HEK293 (cell line): ENCODE measurements at regions not wholly inside any gene's neighbourhood (a gene's known extent, or its start where the extent isn't known, plus 50 kb on each side); places are given as distances from the start of the nearest gene placed in this dataset.

Experiments
- CTCF ChIA-PET: fragments of 350-600 bp; formaldehyde crosslinking; extraction: SDS; loops from one replicate; lab custom pipeline; 2021; ENCODE audit warnings: antibody characterized with exemption; lab: Yijun Ruan, JAX
- POLR2A ChIA-PET: fragments of 300-600 bp; formaldehyde crosslinking; extraction: SDS; loops from one replicate; lab custom pipeline; 2020; ENCODE audit warnings: antibody characterized with exemption, inconsistent platforms; lab: Yijun Ruan, JAX
- H3K27ac ChIP-seq: fragments of 200-500 bp; sonication (Bioruptor generic); 2 replicates; pipeline ENCODE4 v1.5.1; 2014; ENCODE audit warnings: low read depth, low read length, control low read depth, inconsistent platforms; ENCODE audit errors: extremely low read depth
- H3K36me3 ChIP-seq, 2 experiments: fragments of 200-500 bp in 1 of 2; sonication (Bioruptor generic) in 1 of 2; 1 replicate in 1 of 2; 2 replicates in 1 of 2; pipeline ENCODE4 v1.5.1; 2014 to 2017; ENCODE audit warnings: inconsistent platforms in 2 of 2, low read length in 2 of 2; ENCODE audit not compliant: control insufficient read depth in 2 of 2, insufficient read depth in 1 of 2
- H3K4me1 ChIP-seq: fragments of 200-500 bp; sonication (Bioruptor generic); 2 replicates; pipeline ENCODE4 v1.5.1; 2014; ENCODE audit warnings: mild to moderate bottlenecking, low read length, inconsistent platforms; ENCODE audit not compliant: control insufficient read depth, insufficient read depth
- H3K4me3 ChIP-seq: 2 replicates; pipeline ENCODE4 v1.5.1; 2011; ENCODE audit warnings: low read depth, mild to moderate bottlenecking, control low read depth, low read length, moderate library complexity
- H3K9me3 ChIP-seq: fragments of 200-500 bp; sonication (Bioruptor generic); 2 replicates; pipeline ENCODE4 v1.5.1; 2014; ENCODE audit warnings: low read depth, low read length, inconsistent platforms; ENCODE audit not compliant: control insufficient read depth, insufficient read depth
- GLI4 ChIP-seq: fragments of 450-650 bp; formaldehyde crosslinking; IDR thresholded peaks from 2 replicates; pipeline ENCODE4 v1.5.1; 2016; ENCODE audit warnings: missing biosample characterization, missing genetic modification characterization
- KLF8 ChIP-seq: fragments of 450-650 bp; formaldehyde crosslinking; IDR thresholded peaks from 2 replicates; pipeline ENCODE4 v1.5.1; 2016; ENCODE audit warnings: missing biosample characterization, missing genetic modification characterization
- MYNN ChIP-seq: fragments of 450-650 bp; formaldehyde crosslinking; IDR thresholded peaks from 2 replicates; pipeline ENCODE4 v1.5.1; 2016; ENCODE audit warnings: missing biosample characterization, missing genetic modification characterization, borderline replicate concordance
- OVOL3 ChIP-seq: fragments of 450-650 bp; formaldehyde crosslinking; IDR thresholded peaks from 2 replicates; pipeline ENCODE4 v1.5.1; 2016; ENCODE audit warnings: missing biosample characterization, missing genetic modification characterization
- PRDM4 ChIP-seq: fragments of 450-650 bp; formaldehyde crosslinking; IDR thresholded peaks from 2 replicates; pipeline ENCODE4 v1.5.1; 2017; ENCODE audit warnings: missing biosample characterization, missing genetic modification characterization
- ZBTB49 ChIP-seq: fragments of 450-650 bp; formaldehyde crosslinking; IDR thresholded peaks from 2 replicates; pipeline ENCODE4 v1.5.1; 2016; ENCODE audit warnings: missing biosample characterization, missing genetic modification characterization, low read depth
- ZBTB8A ChIP-seq: fragments of 450-650 bp; formaldehyde crosslinking; IDR thresholded peaks from 2 replicates; pipeline ENCODE4 v1.5.1; 2016; ENCODE audit warnings: missing biosample characterization, missing genetic modification characterization
- ZFP37 ChIP-seq: fragments of 450-650 bp; formaldehyde crosslinking; IDR thresholded peaks from 2 replicates; pipeline ENCODE4 v1.5.1; 2016; ENCODE audit warnings: missing biosample characterization, missing genetic modification characterization
- ZNF133 ChIP-seq: fragments of 450-650 bp; formaldehyde crosslinking; IDR thresholded peaks from 2 replicates; pipeline ENCODE4 v1.5.1; 2016; ENCODE audit warnings: missing biosample characterization, missing genetic modification characterization
- ZNF16 ChIP-seq: fragments of 450-650 bp; formaldehyde crosslinking; IDR thresholded peaks from 2 replicates; pipeline ENCODE4 v1.5.1; 2016; ENCODE audit warnings: low read depth, missing biosample characterization, missing genetic modification characterization
- ZNF19 ChIP-seq: fragments of 450-650 bp; formaldehyde crosslinking; IDR thresholded peaks from 2 replicates; pipeline ENCODE4; 2016; ENCODE audit warnings: missing biosample characterization, missing genetic modification characterization, low read depth
- ZNF211 ChIP-seq: fragments of 450-650 bp; formaldehyde crosslinking; IDR thresholded peaks from 2 replicates; pipeline ENCODE4 v1.5.1; 2016; ENCODE audit warnings: low read depth, missing biosample characterization, missing genetic modification characterization
- ZNF221 ChIP-seq: fragments of 450-650 bp; formaldehyde crosslinking; IDR thresholded peaks from 2 replicates; pipeline ENCODE4 v1.5.1; 2017; ENCODE audit warnings: missing biosample characterization, missing genetic modification characterization, borderline replicate concordance
- ZNF223 ChIP-seq: fragments of 450-650 bp; formaldehyde crosslinking; IDR thresholded peaks from 2 replicates; pipeline ENCODE4 v1.5.1; 2016; ENCODE audit warnings: missing biosample characterization, missing genetic modification characterization
- ZNF394 ChIP-seq: fragments of 450-650 bp; formaldehyde crosslinking; IDR thresholded peaks from 2 replicates; pipeline ENCODE4 v1.5.1; 2016; ENCODE audit warnings: missing biosample characterization, missing genetic modification characterization, mild to moderate bottlenecking, moderate library complexity, borderline replicate concordance
- ZNF398 ChIP-seq: fragments of 450-650 bp; formaldehyde crosslinking; IDR thresholded peaks from 2 replicates; pipeline ENCODE4 v1.5.1; 2017; ENCODE audit warnings: missing biosample characterization, missing genetic modification characterization
- ZNF416 ChIP-seq: fragments of 450-650 bp; formaldehyde crosslinking; IDR thresholded peaks from 2 replicates; pipeline ENCODE4 v1.5.1; 2016; ENCODE audit warnings: missing biosample characterization, missing genetic modification characterization
- ZNF544 ChIP-seq: fragments of 450-650 bp; formaldehyde crosslinking; IDR thresholded peaks from 2 replicates; pipeline ENCODE4 v1.5.0; 2017; ENCODE audit warnings: missing biosample characterization, missing genetic modification characterization
- ZNF624 ChIP-seq: fragments of 450-650 bp; formaldehyde crosslinking; IDR thresholded peaks from 2 replicates; pipeline ENCODE4 v1.5.1; 2017; ENCODE audit warnings: missing biosample characterization, missing genetic modification characterization
- ZNF670 ChIP-seq: fragments of 450-650 bp; formaldehyde crosslinking; IDR thresholded peaks from 2 replicates; pipeline ENCODE4 v1.5.1; 2016; ENCODE audit warnings: missing biosample characterization, missing genetic modification characterization, low read depth
- ZNF692 ChIP-seq: fragments of 450-650 bp; formaldehyde crosslinking; IDR thresholded peaks from 2 replicates; pipeline ENCODE4 v1.5.1; 2016; ENCODE audit warnings: missing biosample characterization, missing genetic modification characterization
- ZNF707 ChIP-seq: fragments of 450-650 bp; formaldehyde crosslinking; IDR thresholded peaks from 2 replicates; pipeline ENCODE4 v1.5.1; 2016; ENCODE audit warnings: missing biosample characterization, missing genetic modification characterization
- ZNF76 ChIP-seq: fragments of 450-650 bp; formaldehyde crosslinking; IDR thresholded peaks from 2 replicates; pipeline ENCODE4; 2016; ENCODE audit warnings: low read depth, missing biosample characterization, missing genetic modification characterization, borderline replicate concordance
- TF ChIP-seq, protein P1 (sequence below): fragments of 450-650 bp; formaldehyde crosslinking; IDR thresholded peaks from 2 replicates; pipeline ENCODE4 v1.5.1; 2017; ENCODE audit warnings: missing biosample characterization, mild to moderate bottlenecking, missing genetic modification characterization, moderate library complexity

DNA sequence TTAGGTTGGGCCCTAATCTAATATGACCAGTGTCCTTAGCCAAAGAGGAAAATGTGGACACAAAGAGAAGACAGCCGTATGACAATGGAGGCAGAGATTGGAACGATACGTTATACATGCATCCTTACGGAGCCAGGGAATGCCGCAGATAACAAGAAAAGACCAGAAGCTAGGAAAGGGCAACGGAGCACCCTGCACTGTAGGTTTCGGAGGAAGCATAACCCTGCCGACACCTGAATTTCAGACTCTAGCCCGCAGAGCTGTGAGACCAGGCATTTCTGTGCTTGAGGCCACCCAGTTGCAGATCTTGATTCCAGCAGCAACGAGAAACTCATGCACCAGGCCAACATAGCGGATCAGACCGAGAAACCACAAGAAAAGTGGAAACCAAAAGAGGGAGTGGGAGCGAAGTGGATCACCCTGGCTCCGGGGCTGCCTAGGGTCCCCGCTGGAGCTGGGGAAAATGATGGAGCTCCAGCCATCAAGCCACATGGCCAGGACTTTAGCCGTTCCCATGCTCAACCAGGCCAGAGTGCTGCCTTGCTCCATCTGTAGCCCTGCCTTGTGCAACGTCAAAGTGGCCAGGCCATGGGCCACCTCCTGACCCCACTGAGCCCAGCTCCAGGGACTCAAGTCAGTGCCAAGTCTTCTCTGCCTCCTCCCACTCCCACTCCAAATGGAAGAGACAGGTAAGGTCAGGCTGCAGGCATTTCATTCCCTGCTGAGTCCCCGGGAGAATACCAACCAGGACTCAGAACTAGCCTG is 51.7 kb upstream of the RPL38 start:
- TF ChIP-seq ZNF223 (tag by site-specific recombination) (no peak), ZNF19 (no peak), ZBTB49 (tag by site-specific recombination) (no peak), OVOL3 (no peak), PRDM4 (tag by site-specific recombination) (no peak), ZNF16 (tag by site-specific recombination) (no peak), ZNF692 (tag by site-specific recombination) (no peak), ZNF221 (no peak), GLI4 (tag by site-specific recombination) (no peak), ZNF707 (tag by site-specific recombination) (no peak), ZNF394 (no peak)
- H3K9me3 ChIP-seq = no peaks in the 10 kb centered on the region
- no peaks in the 10 kb centered on the region for H3K4me1 ChIP-seq

GRCh38 chr17:74152591-74153455 is 50.7 kb upstream of the RPL38 start:
- Histone ChIP-seq H3K27ac (no peak overlapping the region), H3K36me3 (no peaks in the 10 kb centered on the region), H3K9me3 (no peaks in the 10 kb centered on the region), H3K4me1 (no peaks in the 10 kb centered on the region), H3K4me3 (no peak overlapping the region)
- ChIA-PET CTCF (interaction anchor here (1.5 to 2.2 kb wide), 3 partner anchors 24 to 63 kb away, joined by 5 to 13 read pairs (median 5); partner anchors contain the start of gene RPL38), POLR2A (no interaction called here)
- no peak for TF ChIP-seq MYNN (tag by site-specific recombination)
- TF ChIP-seq, protein P1, sequence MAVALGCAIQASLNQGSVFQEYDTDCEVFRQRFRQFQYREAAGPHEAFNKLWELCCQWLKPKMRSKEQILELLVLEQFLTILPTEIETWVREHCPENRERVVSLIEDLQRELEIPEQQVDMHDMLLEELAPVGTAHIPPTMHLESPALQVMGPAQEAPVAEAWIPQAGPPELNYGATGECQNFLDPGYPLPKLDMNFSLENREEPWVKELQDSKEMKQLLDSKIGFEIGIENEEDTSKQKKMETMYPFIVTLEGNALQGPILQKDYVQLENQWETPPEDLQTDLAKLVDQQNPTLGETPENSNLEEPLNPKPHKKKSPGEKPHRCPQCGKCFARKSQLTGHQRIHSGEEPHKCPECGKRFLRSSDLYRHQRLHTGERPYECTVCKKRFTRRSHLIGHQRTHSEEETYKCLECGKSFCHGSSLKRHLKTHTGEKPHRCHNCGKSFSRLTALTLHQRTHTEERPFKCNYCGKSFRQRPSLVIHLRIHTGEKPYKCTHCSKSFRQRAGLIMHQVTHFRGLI = no peak
- TF ChIP-seq ZNF670 (tag by site-specific recombination) = no peak
- no peak for TF ChIP-seq KLF8
- no peak for TF ChIP-seq ZNF133 (tag by site-specific recombination)
- TF ChIP-seq ZNF544 (tag by site-specific recombination) = no peak
- TF ChIP-seq ZFP37 (tag by site-specific recombination) = no peak
- no peak for TF ChIP-seq ZNF624 (tag by site-specific recombination)
- TF ChIP-seq ZBTB8A (tag by site-specific recombination) = no peak
- TF ChIP-seq ZNF211 (tag by site-specific recombination) = no peak
- TF ChIP-seq ZNF416 = no peak
- no peak for TF ChIP-seq ZNF76 (tag by site-specific recombination)
- no peak for TF ChIP-seq ZNF398 (tag by site-specific recombination)

More for the DNA sequence above, 51.7 kb upstream of the RPL38 start:
- Histone ChIP-seq H3K36me3 (no peaks in the 10 kb centered on the region), H3K27ac (no peak overlapping the region), H3K4me3 (no peak overlapping the region)
- POLR2A ChIA-PET = interaction anchor here (0.7 kb wide), 1 partner anchor 43 kb away, joined by 3 read pairs; no protein-coding TSS in a partner anchor
- CTCF ChIA-PET = interaction anchor here (2.2 kb wide), 1 partner anchor 62 kb away, joined by 13 read pairs; no protein-coding TSS in a partner anchor
